ENCODE measurements at regions not wholly inside any gene's neighbourhood (a gene's known extent, or its start where the extent isn't known, plus 50 kb on each side); places are given as distances from the start of the nearest gene placed in this dataset.

- CTCF ChIA-PET (ENCODE audit: low intra/inter-chr PET ratio) = no interaction called here
- no peak overlapping the region for H3K4me3 ChIP-seq
- intact Hi-C loops (cut with micrococcal nuclease) = no loop called here
- POLR2A ChIA-PET = no interaction called here
- ATAC-seq (no peak), DNase-seq (ENCODE audit: extremely low read depth in 1 of 4, low spot score in 3 of 4) (no peak), FAIRE-seq (no peak)
- 0% methylated on average over 1 of the region's 1 CpG for WGBS (ENCODE audit: insufficient coverage, low coverage, missing lambda C conversion rate)
- H3K27ac ChIP-seq (ENCODE audit: extremely low read depth, low read depth, low read length) = no peak overlapping the region
- H3K9me3 ChIP-seq (replicated peaks; ENCODE audit: control insufficient read depth, insufficient read depth, low read depth, low read length) = no peaks in the 10 kb centered on the region
- BruUV-seq (replicated peaks) = no TSS peak
- no peaks in the 10 kb centered on the region for H3K27me3 ChIP-seq (ENCODE audit: control insufficient read depth in 2 of 2, insufficient read depth in 2 of 2, low read length in 2 of 2)
- in situ Hi-C loops (cut with MboI) = no loop called here
- H3K4me1 ChIP-seq (replicated peaks in 1 of 2; ENCODE audit: control insufficient read depth in 2 of 2, insufficient read depth in 2 of 2, low read length in 2 of 2) = no peaks in the 10 kb centered on the region
- no peaks in the 10 kb centered on the region for H3K36me3 ChIP-seq (ENCODE audit: control insufficient read depth, insufficient read depth, low read length)
- no peaks in the 10 kb centered on the region for H4K20me1 ChIP-seq (replicated peaks; ENCODE audit: control insufficient read depth, insufficient read depth, low read length)
- H3K4me2 ChIP-seq (ENCODE audit: insufficient read depth, low read length) = no peak overlapping the region
- H3K9me1 ChIP-seq (ENCODE audit: control insufficient read depth, insufficient read depth, low read length) = no peaks in the 10 kb centered on the region
- H3K79me2 ChIP-seq (ENCODE audit: control insufficient read depth, insufficient read depth, low read length) = no peaks in the 10 kb centered on the region
- H2AFZ ChIP-seq (ENCODE audit: low read depth, low read length) = no peak overlapping the region
- H3K9ac ChIP-seq (ENCODE audit: insufficient read depth in 1 of 2, low read depth in 2 of 2, low read length in 2 of 2) = no peak overlapping the region
- TF ChIP-seq ZSCAN29 (IDR thresholded peaks at IDR 0.05) (no peak), MAX (CRISPR knock-in tag; IDR thresholded peaks at IDR 0.05) (no peak), GATA2 (CRISPR knock-in tag; IDR thresholded peaks at IDR 0.05) (no peak), ZNF175 (CRISPR knock-in tag; IDR thresholded peaks at IDR 0.05; ENCODE audit: low read depth) (no peak), E2F5 (CRISPR knock-in tag; IDR thresholded peaks at IDR 0.05) (no peak), ZNF384 (IDR thresholded peaks at IDR 0.05; ENCODE audit: low read depth, low read length) (no peak), CHD7 (IDR thresholded peaks at IDR 0.05; ENCODE audit: low read depth, low read length) (no peak)
Observed at GRCh38 chr4:10740251-10740650, 55.7 kb upstream of the CLNK start.
